HL-60 (cell line): ENCODE measurements at regions not wholly inside any gene's neighbourhood (a gene's known extent, or its start where the extent isn't known, plus 50 kb on each side); places are given as distances from the start of the nearest gene placed in this dataset.

Source experiments
- CTCF ChIP-seq: IDR thresholded peaks from one replicate; pipeline ENCODE4 v1.5.1; 2011; ENCODE audit warnings: low read length, control low read depth, inconsistent platforms; ENCODE audit not compliant: insufficient read depth
- SPI1 ChIP-seq: IDR thresholded peaks from 2 replicates; pipeline ENCODE4 v1.6.1; 2012; ENCODE audit warnings: low read depth, mild to moderate bottlenecking, borderline replicate concordance
- TF ChIP-seq, protein P1 (sequence below): IDR thresholded peaks from 2 replicates; pipeline ENCODE4 v1.6.1; 2012; ENCODE audit warnings: low read depth; ENCODE audit not compliant: insufficient replicate concordance

- no peak for TF ChIP-seq CTCF
- TF ChIP-seq, protein P1, sequence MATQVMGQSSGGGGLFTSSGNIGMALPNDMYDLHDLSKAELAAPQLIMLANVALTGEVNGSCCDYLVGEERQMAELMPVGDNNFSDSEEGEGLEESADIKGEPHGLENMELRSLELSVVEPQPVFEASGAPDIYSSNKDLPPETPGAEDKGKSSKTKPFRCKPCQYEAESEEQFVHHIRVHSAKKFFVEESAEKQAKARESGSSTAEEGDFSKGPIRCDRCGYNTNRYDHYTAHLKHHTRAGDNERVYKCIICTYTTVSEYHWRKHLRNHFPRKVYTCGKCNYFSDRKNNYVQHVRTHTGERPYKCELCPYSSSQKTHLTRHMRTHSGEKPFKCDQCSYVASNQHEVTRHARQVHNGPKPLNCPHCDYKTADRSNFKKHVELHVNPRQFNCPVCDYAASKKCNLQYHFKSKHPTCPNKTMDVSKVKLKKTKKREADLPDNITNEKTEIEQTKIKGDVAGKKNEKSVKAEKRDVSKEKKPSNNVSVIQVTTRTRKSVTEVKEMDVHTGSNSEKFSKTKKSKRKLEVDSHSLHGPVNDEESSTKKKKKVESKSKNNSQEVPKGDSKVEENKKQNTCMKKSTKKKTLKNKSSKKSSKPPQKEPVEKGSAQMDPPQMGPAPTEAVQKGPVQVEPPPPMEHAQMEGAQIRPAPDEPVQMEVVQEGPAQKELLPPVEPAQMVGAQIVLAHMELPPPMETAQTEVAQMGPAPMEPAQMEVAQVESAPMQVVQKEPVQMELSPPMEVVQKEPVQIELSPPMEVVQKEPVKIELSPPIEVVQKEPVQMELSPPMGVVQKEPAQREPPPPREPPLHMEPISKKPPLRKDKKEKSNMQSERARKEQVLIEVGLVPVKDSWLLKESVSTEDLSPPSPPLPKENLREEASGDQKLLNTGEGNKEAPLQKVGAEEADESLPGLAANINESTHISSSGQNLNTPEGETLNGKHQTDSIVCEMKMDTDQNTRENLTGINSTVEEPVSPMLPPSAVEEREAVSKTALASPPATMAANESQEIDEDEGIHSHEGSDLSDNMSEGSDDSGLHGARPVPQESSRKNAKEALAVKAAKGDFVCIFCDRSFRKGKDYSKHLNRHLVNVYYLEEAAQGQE, result no peak
- no peak for TF ChIP-seq SPI1
Measured at GRCh38 chr6:154649721-154650120, 83.5 kb upstream of the SCAF8 start.
